ENCODE measurements at regions not wholly inside any gene's neighbourhood (a gene's known extent, or its start where the extent isn't known, plus 50 kb on each side); places are given as distances from the start of the nearest gene placed in this dataset.
A peak's percentile ranks its signal among the peaks of the same experiment; 100 is the strongest.

GRCh38 chr15:87763837-87764236, 492.7 kb downstream of the NTRK3 start:
- Histone ChIP-seq H2BK15ac (ENCODE audit: low read length) (no peak overlapping the region), H3K9me3 (ENCODE audit: insufficient read depth in 2 of 2, low read depth in 1 of 2, low read length in 1 of 2) (no peaks in the 10 kb centered on the region), H3K56ac (replicated peaks; ENCODE audit: insufficient read length, low read depth, low read length) (no peak overlapping the region), H4K91ac (replicated peaks; ENCODE audit: insufficient read length, low read length) (no peak overlapping the region), H3K4me1 (replicated peaks in 1 of 4; ENCODE audit: control insufficient read depth in 3 of 4, insufficient read depth in 4 of 4, low read length in 3 of 4) (peaks cover 0 to 9% (median 6%) of the 10 kb centered on the region in 4 experiments; a peak in 3 of 7 replicates), H2AK5ac (ENCODE audit: low read depth, low read length) (no peak overlapping the region), H3K27ac (ENCODE audit: low read depth, low read length) (no peak overlapping the region), H4K20me1 (replicated peaks in 1 of 2; ENCODE audit: control insufficient read depth in 1 of 2, insufficient read depth in 2 of 2, low read length in 2 of 2) (no peaks in the 10 kb centered on the region), H4K5ac (ENCODE audit: insufficient read length, low read depth, low read length) (no peak overlapping the region), H3K27me3 (replicated peaks in 1 of 4; ENCODE audit: control insufficient read depth in 3 of 4, extremely low read depth in 1 of 4, insufficient read depth in 3 of 4, low read length in 3 of 4) (no peaks in the 10 kb centered on the region), H3K4me3 (ENCODE audit: extremely low read depth in 1 of 4, insufficient read depth in 2 of 4, low read depth in 3 of 4, low read length in 4 of 4) (no peak overlapping the region), H2BK20ac (ENCODE audit: low read length) (no peak overlapping the region), H3K4ac (replicated peaks; ENCODE audit: insufficient read length, low read depth, low read length) (no peak overlapping the region), H3K18ac (ENCODE audit: extremely low read depth, low read length) (no peak overlapping the region), H2BK12ac (ENCODE audit: low read depth, low read length) (peak overlapping the region; percentile 42; the same call in 1 of the 2 replicates), H3K14ac (ENCODE audit: insufficient read length) (no peak overlapping the region), H4K8ac (ENCODE audit: extremely low read depth, insufficient read depth, low read length) (no peak overlapping the region), H2AFZ (ENCODE audit: low read length) (peak overlapping the region; percentile 60), H2BK5ac (ENCODE audit: low read depth, low read length) (no peak overlapping the region), H3K9ac (replicated peaks in 1 of 4; ENCODE audit: extremely low read depth in 1 of 4, low read depth in 3 of 4, low read length in 3 of 4) (no peak overlapping the region), H3K79me2 (ENCODE audit: control insufficient read depth in 1 of 2, insufficient read depth in 2 of 2, low read length in 2 of 2) (no peaks in the 10 kb centered on the region), H3K79me1 (ENCODE audit: low read depth, low read length) (no peaks in the 10 kb centered on the region), H3K23me2 (ENCODE audit: low read depth, low read length) (no peaks in the 10 kb centered on the region), H3K36me3 (ENCODE audit: control insufficient read depth in 2 of 4, insufficient read depth in 4 of 4, low read length in 3 of 4) (peaks cover 0 to 2% (median 0%) of the 10 kb centered on the region in 4 experiments; a peak in 1 of 8 replicates), H3K23ac (ENCODE audit: insufficient read length) (no peak overlapping the region), H2BK120ac (replicated peaks; ENCODE audit: low read depth, low read length) (no peak overlapping the region), H3K4me2 (ENCODE audit: insufficient read depth in 1 of 2, low read depth in 2 of 2, low read length in 2 of 2) (no peak overlapping the region)
- DNase-seq (ENCODE audit: low read depth in 1 of 2, low spot score in 2 of 2) (no peak), FAIRE-seq (no peak)
- 74% methylated on average over 9 of the region's 9 CpGs; no CpG with 5 or more reads in 1 of the 2 experiments for WGBS, 2 experiments (ENCODE audit: extremely low coverage in 1 of 2, insufficient coverage in 1 of 2, insufficient read length in 1 of 2, insufficient replicate concordance in 2 of 2, low coverage in 1 of 2, low lambda C conversion rate in 2 of 2, missing lambda C conversion rate in 1 of 2)
- CTCF ChIA-PET (ENCODE audit: partially characterized antibody): interaction anchor here (0.5 to 1.5 kb wide), 2 partner anchors 257 to 484 kb away, joined by 3 to 5 read pairs; no protein-coding TSS in a partner anchor
- POLR2A ChIA-PET (ENCODE audit: partially characterized antibody): no interaction called here
- TF ChIP-seq SIRT6 (IDR thresholded peaks at IDR 0.05; ENCODE audit: low read length): no peak
